ENCODE measurements at regions not wholly inside any gene's neighbourhood (a gene's known extent, or its start where the extent isn't known, plus 50 kb on each side); places are given as distances from the start of the nearest gene placed in this dataset.
"Not testable (repeated sequence)": the region's sequence is repeated elsewhere in the genome, so short reads cannot be mapped to it uniquely, and the experiment has no call there.

DNA sequence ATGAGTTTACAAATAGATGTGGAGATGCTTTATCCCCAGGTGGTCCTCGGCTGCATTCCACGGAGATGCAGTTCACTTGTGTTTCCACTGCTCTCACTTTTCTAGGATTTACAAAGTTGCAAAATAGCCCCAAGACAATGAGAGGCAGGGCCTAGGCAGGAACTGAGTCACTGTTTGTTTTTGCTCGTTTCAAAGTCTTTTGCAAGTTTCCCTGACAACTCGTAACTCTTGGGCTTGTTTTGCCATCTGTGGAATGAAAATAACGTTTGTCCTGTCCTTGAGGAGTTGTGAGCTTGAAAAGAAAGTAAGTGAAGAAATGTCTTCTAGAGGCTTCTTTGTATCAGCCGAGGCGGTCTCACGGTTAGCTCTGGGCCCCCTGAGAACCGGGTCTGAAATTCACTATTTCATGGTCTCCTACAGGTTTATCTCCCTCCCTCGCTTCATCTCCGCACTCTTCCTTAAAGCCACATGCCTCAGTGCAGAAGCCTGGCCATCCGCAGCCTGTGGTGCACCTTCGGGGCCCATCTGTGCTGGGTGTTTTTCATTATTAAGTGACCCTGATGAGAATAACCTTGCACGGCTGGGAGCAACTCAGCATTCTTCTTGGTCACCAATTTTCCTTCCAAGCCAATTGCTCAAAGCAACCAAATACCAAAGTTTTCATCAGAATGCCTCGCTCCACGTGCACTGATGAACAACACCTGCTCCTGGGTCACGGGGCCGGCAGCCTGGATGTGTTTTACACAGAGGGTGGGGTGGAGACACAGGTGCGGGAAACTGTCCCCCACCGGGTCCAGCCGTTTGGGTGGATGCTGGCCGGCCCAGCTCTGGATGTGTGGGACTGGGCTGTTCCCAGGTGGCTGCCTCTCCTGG lies 172.4 kb downstream of the LAT start (continued):
- TF ChIP-seq ZNF800 (CRISPR knock-in tag; IDR thresholded peaks at IDR 0.05) (peak; percentile 46; the same call in 1 of the 2 replicates), FOXA3 (CRISPR knock-in tag; IDR thresholded peaks at IDR 0.05) (peak; percentile 92), SOX6 (CRISPR knock-in tag; IDR thresholded peaks at IDR 0.05) (peak; percentile 99), ZMAT3 (CRISPR knock-in tag; conservative IDR thresholded peaks at IDR 0.05) (0 out of 2 replicates have a peak, but pooled peaks have one; percentile 67), DNMT3B (CRISPR knock-in tag; conservative IDR thresholded peaks at IDR 0.05) (0 out of 2 replicates have a peak, but pooled peaks have one; percentile 34), TEAD3 (CRISPR knock-in tag; optimal IDR thresholded peaks at IDR 0.05; ENCODE audit: borderline replicate concordance) (peak; percentile 86), TCF7 (IDR thresholded peaks at IDR 0.05; ENCODE audit: low read depth) (peak; percentile 77), HNF1A (IDR thresholded peaks at IDR 0.05; ENCODE audit: low read depth) (0 out of 2 replicates have a peak, but pooled peaks have one; percentile 24), IRF2 (CRISPR knock-in tag; IDR thresholded peaks at IDR 0.05) (peak; percentile 63; the same call in 1 of the 2 replicates), ZSCAN9 (CRISPR knock-in tag; IDR thresholded peaks at IDR 0.05; ENCODE audit: borderline replicate concordance) (peak; percentile 61; the same call in 1 of the 2 replicates), HNF4A (CRISPR knock-in tag; IDR thresholded peaks at IDR 0.05) (0 out of 2 replicates have a peak, but pooled peaks have one; percentile 29), SOX5 (CRISPR knock-in tag; IDR thresholded peaks at IDR 0.05; ENCODE audit: borderline replicate concordance) (peak; percentile 100), ZNF710 (CRISPR knock-in tag; IDR thresholded peaks at IDR 0.05; ENCODE audit: borderline replicate concordance) (0 out of 2 replicates have a peak, but pooled peaks have one; percentile 55), ZNF12 (CRISPR knock-in tag; IDR thresholded peaks at IDR 0.05) (peak; percentile 10; the same call in 1 of the 2 replicates), MIER3 (CRISPR knock-in tag; IDR thresholded peaks at IDR 0.05; ENCODE audit: borderline replicate concordance) (peak; percentile 87)
- not testable (repeated sequence) for TF ChIP-seq SOX6 (IDR thresholded peaks at IDR 0.05); HNF1A (CRISPR knock-in tag; IDR thresholded peaks at IDR 0.05; ENCODE audit: borderline replicate concordance)
- TF ChIP-seq, protein P1, sequence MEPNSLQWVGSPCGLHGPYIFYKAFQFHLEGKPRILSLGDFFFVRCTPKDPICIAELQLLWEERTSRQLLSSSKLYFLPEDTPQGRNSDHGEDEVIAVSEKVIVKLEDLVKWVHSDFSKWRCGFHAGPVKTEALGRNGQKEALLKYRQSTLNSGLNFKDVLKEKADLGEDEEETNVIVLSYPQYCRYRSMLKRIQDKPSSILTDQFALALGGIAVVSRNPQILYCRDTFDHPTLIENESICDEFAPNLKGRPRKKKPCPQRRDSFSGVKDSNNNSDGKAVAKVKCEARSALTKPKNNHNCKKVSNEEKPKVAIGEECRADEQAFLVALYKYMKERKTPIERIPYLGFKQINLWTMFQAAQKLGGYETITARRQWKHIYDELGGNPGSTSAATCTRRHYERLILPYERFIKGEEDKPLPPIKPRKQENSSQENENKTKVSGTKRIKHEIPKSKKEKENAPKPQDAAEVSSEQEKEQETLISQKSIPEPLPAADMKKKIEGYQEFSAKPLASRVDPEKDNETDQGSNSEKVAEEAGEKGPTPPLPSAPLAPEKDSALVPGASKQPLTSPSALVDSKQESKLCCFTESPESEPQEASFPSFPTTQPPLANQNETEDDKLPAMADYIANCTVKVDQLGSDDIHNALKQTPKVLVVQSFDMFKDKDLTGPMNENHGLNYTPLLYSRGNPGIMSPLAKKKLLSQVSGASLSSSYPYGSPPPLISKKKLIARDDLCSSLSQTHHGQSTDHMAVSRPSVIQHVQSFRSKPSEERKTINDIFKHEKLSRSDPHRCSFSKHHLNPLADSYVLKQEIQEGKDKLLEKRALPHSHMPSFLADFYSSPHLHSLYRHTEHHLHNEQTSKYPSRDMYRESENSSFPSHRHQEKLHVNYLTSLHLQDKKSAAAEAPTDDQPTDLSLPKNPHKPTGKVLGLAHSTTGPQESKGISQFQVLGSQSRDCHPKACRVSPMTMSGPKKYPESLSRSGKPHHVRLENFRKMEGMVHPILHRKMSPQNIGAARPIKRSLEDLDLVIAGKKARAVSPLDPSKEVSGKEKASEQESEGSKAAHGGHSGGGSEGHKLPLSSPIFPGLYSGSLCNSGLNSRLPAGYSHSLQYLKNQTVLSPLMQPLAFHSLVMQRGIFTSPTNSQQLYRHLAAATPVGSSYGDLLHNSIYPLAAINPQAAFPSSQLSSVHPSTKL (CRISPR knock-in tag; IDR thresholded peaks at IDR 0.05): peak; percentile 99

All from HepG2 (cell line).